ENCODE measurements at regions not wholly inside any gene's neighbourhood (a gene's known extent, or its start where the extent isn't known, plus 50 kb on each side); places are given as distances from the start of the nearest gene placed in this dataset.

DNA sequence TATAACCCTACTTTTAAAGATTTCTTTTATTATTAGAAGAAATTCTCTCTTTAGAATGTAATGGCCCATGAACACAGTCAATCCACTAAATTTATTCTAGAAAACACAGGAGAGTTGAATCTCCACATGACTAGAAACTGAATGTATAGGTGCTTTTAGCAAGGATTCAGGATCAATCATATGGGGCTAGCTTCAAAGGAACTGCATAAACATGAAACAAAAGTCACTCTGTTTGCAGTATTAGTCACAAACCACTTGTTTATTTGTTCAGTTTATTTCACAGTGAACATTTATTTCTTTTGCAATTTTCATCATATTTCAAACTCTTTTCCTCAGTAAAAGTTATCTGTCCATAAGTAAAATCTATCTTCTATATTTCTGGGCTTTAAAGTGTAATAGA lies 1604.6 kb downstream of the PCDH18 start:
- no peaks in the 10 kb centered on the region for H3K4me1 ChIP-seq (ENCODE audit: control insufficient read depth in 2 of 2, insufficient read depth in 2 of 2, low read length in 2 of 2)
- H3K9ac ChIP-seq (ENCODE audit: low read length): no peak overlapping the region
- no peaks in the 10 kb centered on the region for H3K4me1 Mint-ChIP-seq
- no peaks in the 10 kb centered on the region for H3K27me3 Mint-ChIP-seq
- CTCF ChIA-PET: no interaction called here
- no peak for TF ChIP-seq EZH2 (IDR thresholded peaks at IDR 0.05; ENCODE audit: borderline replicate concordance, insufficient read depth, low read depth, low read length, poor library complexity, severe bottlenecking)
- TF ChIP-seq, protein P1, sequence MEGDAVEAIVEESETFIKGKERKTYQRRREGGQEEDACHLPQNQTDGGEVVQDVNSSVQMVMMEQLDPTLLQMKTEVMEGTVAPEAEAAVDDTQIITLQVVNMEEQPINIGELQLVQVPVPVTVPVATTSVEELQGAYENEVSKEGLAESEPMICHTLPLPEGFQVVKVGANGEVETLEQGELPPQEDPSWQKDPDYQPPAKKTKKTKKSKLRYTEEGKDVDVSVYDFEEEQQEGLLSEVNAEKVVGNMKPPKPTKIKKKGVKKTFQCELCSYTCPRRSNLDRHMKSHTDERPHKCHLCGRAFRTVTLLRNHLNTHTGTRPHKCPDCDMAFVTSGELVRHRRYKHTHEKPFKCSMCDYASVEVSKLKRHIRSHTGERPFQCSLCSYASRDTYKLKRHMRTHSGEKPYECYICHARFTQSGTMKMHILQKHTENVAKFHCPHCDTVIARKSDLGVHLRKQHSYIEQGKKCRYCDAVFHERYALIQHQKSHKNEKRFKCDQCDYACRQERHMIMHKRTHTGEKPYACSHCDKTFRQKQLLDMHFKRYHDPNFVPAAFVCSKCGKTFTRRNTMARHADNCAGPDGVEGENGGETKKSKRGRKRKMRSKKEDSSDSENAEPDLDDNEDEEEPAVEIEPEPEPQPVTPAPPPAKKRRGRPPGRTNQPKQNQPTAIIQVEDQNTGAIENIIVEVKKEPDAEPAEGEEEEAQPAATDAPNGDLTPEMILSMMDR (IDR thresholded peaks at IDR 0.05): no peak
- no peak for ATAC-seq (ENCODE audit: low read depth)
- no peak for DNase-seq
- H3K4me2 ChIP-seq (replicated peaks; ENCODE audit: low read depth, low read length, poor library complexity, severe bottlenecking): no peak overlapping the region
- no peaks in the 10 kb centered on the region for H3K36me3 ChIP-seq (replicated peaks in 1 of 2; ENCODE audit: control extremely low read depth in 1 of 2, control insufficient read depth in 1 of 2, extremely low read depth in 1 of 2, insufficient read depth in 2 of 2, low read length in 1 of 2)
- H4K20me1 ChIP-seq (ENCODE audit: control insufficient read depth, insufficient read depth, low read length, poor library complexity, severe bottlenecking): no peaks in the 10 kb centered on the region
- no peak overlapping the region for H3K27ac ChIP-seq (ENCODE audit: low read length in 2 of 2)
- intact Hi-C loops (cut with micrococcal nuclease): no loop called here
- H3K4me3 ChIP-seq (ENCODE audit: control extremely low read depth in 1 of 5, extremely low read depth in 1 of 5, insufficient read depth in 1 of 5, low read depth in 2 of 5, low read length in 4 of 5): no peak overlapping the region
- no peak overlapping the region for H2AFZ ChIP-seq (ENCODE audit: insufficient read depth, low read depth, low read length, poor library complexity, severe bottlenecking)
- no peak overlapping the region for H3K27ac Mint-ChIP-seq
- H3K27me3 ChIP-seq (replicated peaks in 1 of 4; ENCODE audit: control extremely low read depth in 1 of 4, control insufficient read depth in 3 of 4, insufficient read depth in 4 of 4, low read length in 3 of 4): no peaks in the 10 kb centered on the region
- no peak overlapping the region for H3K4me3 Mint-ChIP-seq
- peaks cover 3% of the 10 kb centered on the region for H3K9me3 Mint-ChIP-seq (ENCODE audit: insufficient read depth)
- POLR2A ChIA-PET: no interaction called here
- H3K9me3 ChIP-seq (ENCODE audit: control extremely low read depth in 1 of 3, control insufficient read depth in 2 of 3, insufficient read depth in 1 of 3, low read length in 2 of 3): no peaks in the 10 kb centered on the region
- H3K79me2 ChIP-seq (ENCODE audit: control insufficient read depth, insufficient read depth, low read length): no peaks in the 10 kb centered on the region

DNA sequence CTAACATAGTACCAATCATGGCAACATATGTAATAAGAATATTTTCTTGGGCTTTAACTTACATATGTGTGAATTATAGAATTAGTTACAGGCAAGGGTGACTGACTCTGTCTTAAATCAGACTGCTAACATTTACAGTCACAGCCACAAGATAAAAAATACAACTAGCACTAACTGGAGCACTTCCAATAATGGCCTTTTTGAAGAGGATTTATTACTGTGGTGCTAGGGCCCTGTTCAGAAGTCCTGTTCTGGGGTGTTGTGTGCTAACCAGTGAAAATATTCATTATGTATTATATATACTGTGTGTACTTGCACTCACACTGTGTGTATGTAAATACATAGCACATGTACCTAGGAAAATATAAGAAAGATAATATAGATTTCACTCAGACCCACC lies 1611.2 kb downstream of the PCDH18 start:
- no peak overlapping the region for H3K4me3 Mint-ChIP-seq
- H3K4me1 Mint-ChIP-seq: no peaks in the 10 kb centered on the region
- CTCF ChIA-PET: no interaction called here
- Histone ChIP-seq H2AFZ (ENCODE audit: insufficient read depth, low read depth, low read length, poor library complexity, severe bottlenecking) (no peak overlapping the region), H3K27me3 (replicated peaks in 1 of 4; ENCODE audit: control extremely low read depth in 1 of 4, control insufficient read depth in 3 of 4, insufficient read depth in 4 of 4, low read length in 3 of 4) (no peaks in the 10 kb centered on the region), H3K36me3 (replicated peaks in 1 of 2; ENCODE audit: control extremely low read depth in 1 of 2, control insufficient read depth in 1 of 2, extremely low read depth in 1 of 2, insufficient read depth in 2 of 2, low read length in 1 of 2) (no peaks in the 10 kb centered on the region), H3K79me2 (ENCODE audit: control insufficient read depth, insufficient read depth, low read length) (no peaks in the 10 kb centered on the region), H3K4me3 (ENCODE audit: control extremely low read depth in 1 of 5, extremely low read depth in 1 of 5, insufficient read depth in 1 of 5, low read depth in 2 of 5, low read length in 4 of 5) (no peak overlapping the region), H3K9ac (ENCODE audit: low read length) (no peak overlapping the region), H3K27ac (ENCODE audit: low read length in 2 of 2) (no peak overlapping the region), H3K4me1 (ENCODE audit: control insufficient read depth in 2 of 2, insufficient read depth in 2 of 2, low read length in 2 of 2) (no peaks in the 10 kb centered on the region), H3K9me3 (ENCODE audit: control extremely low read depth in 1 of 3, control insufficient read depth in 2 of 3, insufficient read depth in 1 of 3, low read length in 2 of 3) (no peaks in the 10 kb centered on the region), H3K4me2 (replicated peaks; ENCODE audit: low read depth, low read length, poor library complexity, severe bottlenecking) (no peak overlapping the region), H4K20me1 (ENCODE audit: control insufficient read depth, insufficient read depth, low read length, poor library complexity, severe bottlenecking) (no peaks in the 10 kb centered on the region)
- H3K27me3 Mint-ChIP-seq: no peaks in the 10 kb centered on the region
- peaks cover 3% of the 10 kb centered on the region for H3K9me3 Mint-ChIP-seq (ENCODE audit: insufficient read depth)
- H3K27ac Mint-ChIP-seq: no peak overlapping the region
- no peak for ATAC-seq (ENCODE audit: low read depth)
- intact Hi-C loops (cut with micrococcal nuclease): no loop called here
- POLR2A ChIA-PET: no interaction called here
- TF ChIP-seq, protein P1 (IDR thresholded peaks at IDR 0.05): no peak
- TF ChIP-seq EZH2 (IDR thresholded peaks at IDR 0.05; ENCODE audit: borderline replicate concordance, insufficient read depth, low read depth, low read length, poor library complexity, severe bottlenecking): no peak
- DNase-seq: no peak
